Hypothalamus (tissue), 51 donors: ENCODE measurements at regions not wholly inside any gene's neighbourhood (a gene's known extent, or its start where the extent isn't known, plus 50 kb on each side); places are given as distances from the start of the nearest gene placed in this dataset.
A peak's percentile ranks its signal among the peaks of the same experiment; 100 is the strongest.
"Not testable (repeated sequence)": the region's sequence is repeated elsewhere in the genome, so short reads cannot be mapped to it uniquely, and the experiment has no call there.

Experiments used
- DNase-seq, 51 donors: peaks; one replicate each; lab custom pipeline; 2025; lab: John Stamatoyannopoulos, UW

GRCh38 chr16:80092681-80093080 lies 448.1 kb upstream of the DYNLRB2 start:
- no peak for DNase-seq

- DNase-seq, result not testable (repeated sequence)
Measured at GRCh38 chr16:80091453-80091852, 449.3 kb upstream of the DYNLRB2 start.

GRCh38 chr16:80085606-80086005 lies 455.2 kb upstream of the DYNLRB2 start:
- no peak for DNase-seq

- peak in 38 of 51 donors; percentile 0 to 56 (median 14) for DNase-seq
Measured at GRCh38 chr16:80084614-80085013, 456.2 kb upstream of the DYNLRB2 start.

- DNase-seq, result no peak
Measured at GRCh38 chr16:80084163-80084562, 456.6 kb upstream of the DYNLRB2 start.

- no peak for DNase-seq
Measured at GRCh38 chr16:80082906-80083305, 457.9 kb upstream of the DYNLRB2 start.

- no peak for DNase-seq
Measured at GRCh38 chr16:80081846-80082245, 458.9 kb upstream of the DYNLRB2 start.

GRCh38 chr16:80080287-80080851 lies 460.4 kb upstream of the DYNLRB2 start:
- DNase-seq, result no peak

- no peak for DNase-seq
Measured at GRCh38 chr16:80079072-80079471, 461.7 kb upstream of the DYNLRB2 start.

GRCh38 chr16:80077696-80078095 lies 463.1 kb upstream of the DYNLRB2 start:
- no peak for DNase-seq

GRCh38 chr16:80074329-80074728 lies 466.5 kb upstream of the DYNLRB2 start:
- DNase-seq, result no peak

- DNase-seq, result no peak
Measured at GRCh38 chr16:80071964-80072456, 468.8 kb upstream of the DYNLRB2 start.

GRCh38 chr16:80066805-80067580 lies 466.5 kb upstream of the MAF start:
- peak in 2 of 51 donors; percentile 1 to 15 for DNase-seq

- no peak for DNase-seq
Measured at GRCh38 chr16:80065541-80065940, 465.0 kb upstream of the MAF start.

- no peak for DNase-seq
Measured at GRCh38 chr16:80063713-80064069, 463.2 kb upstream of the MAF start.

GRCh38 chr16:80063031-80063712 lies 462.6 kb upstream of the MAF start:
- no peak for DNase-seq

- no peak for DNase-seq
Measured at GRCh38 chr16:80062361-80063030, 462.0 kb upstream of the MAF start.

GRCh38 chr16:80060470-80060869 lies 459.9 kb upstream of the MAF start:
- DNase-seq, result no peak

- no peak for DNase-seq
Measured at GRCh38 chr16:80059836-80060235, 459.3 kb upstream of the MAF start.

- DNase-seq, result peak in 21 of 51 donors; percentile 1 to 28 (median 5)
Measured at GRCh38 chr16:80058214-80058613, 457.7 kb upstream of the MAF start.

GRCh38 chr16:80056324-80056723 lies 455.8 kb upstream of the MAF start:
- no peak for DNase-seq
